ENCODE measurements at regions not wholly inside any gene's neighbourhood (a gene's known extent, or its start where the extent isn't known, plus 50 kb on each side); places are given as distances from the start of the nearest gene placed in this dataset.

- Histone ChIP-seq H2BK12ac (ENCODE audit: low read length in 2 of 2) (no peak overlapping the region), H2BK5ac (ENCODE audit: low read depth, low read length, poor library complexity, severe bottlenecking) (no peak overlapping the region), H3K27ac (ENCODE audit: low read length, poor library complexity, severe bottlenecking) (no peak overlapping the region), H3K9me3 (ENCODE audit: control insufficient read depth, low read length) (no peaks in the 10 kb centered on the region), H2AFZ (ENCODE audit: low read depth, low read length) (no peak overlapping the region), H4K91ac (ENCODE audit: low read length) (no peak overlapping the region), H3K36me3 (ENCODE audit: control insufficient read depth in 1 of 2, insufficient read depth in 2 of 2, low read depth in 1 of 2, low read length in 2 of 2) (no peaks in the 10 kb centered on the region), H2BK120ac (ENCODE audit: low read depth, low read length) (no peak overlapping the region), H3K4ac (ENCODE audit: low read depth in 1 of 2, low read length in 2 of 2) (no peak overlapping the region), H3K4me1 (ENCODE audit: control insufficient read depth, insufficient read depth, low read depth, low read length) (no peaks in the 10 kb centered on the region), H2AK5ac (ENCODE audit: low read length, severe bottlenecking) (no peak overlapping the region), H3K9ac (ENCODE audit: low read length) (no peak overlapping the region), H3K23ac (ENCODE audit: low read length in 2 of 2) (no peak overlapping the region), H2BK15ac (ENCODE audit: low read depth, poor library complexity, severe bottlenecking) (no peak overlapping the region), H4K8ac (ENCODE audit: low read length) (no peak overlapping the region), H3K14ac (ENCODE audit: low read length in 2 of 2) (no peak overlapping the region), H3K4me2 (ENCODE audit: low read length, poor library complexity, severe bottlenecking) (no peak overlapping the region), H3K79me1 (replicated peaks; ENCODE audit: low read length, poor library complexity, severe bottlenecking) (no peaks in the 10 kb centered on the region), H3K27me3 (ENCODE audit: control insufficient read depth in 1 of 2, insufficient read depth in 1 of 2, low read length in 2 of 2) (peaks cover 0 to 16% of the 10 kb centered on the region in 2 experiments), H3K4me3 (ENCODE audit: insufficient read depth in 1 of 2, low read depth in 1 of 2, low read length in 2 of 2) (no peak overlapping the region), H3K18ac (ENCODE audit: low read depth in 1 of 2, low read length in 2 of 2) (no peak overlapping the region)
- 68% methylated on average over 5 of the region's 6 CpGs for WGBS
- DNase-seq = no peak
These were observed 279.6 kb downstream of the MAF start for GRCh38 chr16:79320956-79321355.

- H2AFZ ChIP-seq (ENCODE audit: low read depth, low read length) = no peak overlapping the region
- H2BK120ac ChIP-seq (ENCODE audit: low read depth, low read length) = no peak overlapping the region
- H2BK15ac ChIP-seq (ENCODE audit: low read depth, poor library complexity, severe bottlenecking) = no peak overlapping the region
- no peaks in the 10 kb centered on the region for H3K36me3 ChIP-seq (ENCODE audit: control insufficient read depth in 1 of 2, insufficient read depth in 2 of 2, low read depth in 1 of 2, low read length in 2 of 2)
- no peak overlapping the region for H3K4me2 ChIP-seq (ENCODE audit: low read length, poor library complexity, severe bottlenecking)
- H2BK5ac ChIP-seq (ENCODE audit: low read depth, low read length, poor library complexity, severe bottlenecking) = no peak overlapping the region
- no peak overlapping the region for H3K23ac ChIP-seq (ENCODE audit: low read length in 2 of 2)
- H3K9me3 ChIP-seq (ENCODE audit: control insufficient read depth, low read length) = no peaks in the 10 kb centered on the region
- WGBS = 88% methylated on average over 4 of the region's 4 CpGs
- H2BK12ac ChIP-seq (ENCODE audit: low read length in 2 of 2) = no peak overlapping the region
- peaks cover 0 to 16% of the 10 kb centered on the region in 2 experiments for H3K27me3 ChIP-seq (ENCODE audit: control insufficient read depth in 1 of 2, insufficient read depth in 1 of 2, low read length in 2 of 2)
- no peak for DNase-seq
- no peak overlapping the region for H3K4me3 ChIP-seq (ENCODE audit: insufficient read depth in 1 of 2, low read depth in 1 of 2, low read length in 2 of 2)
- H2AK5ac ChIP-seq (ENCODE audit: low read length, severe bottlenecking) = no peak overlapping the region
- no peaks in the 10 kb centered on the region for H3K4me1 ChIP-seq (ENCODE audit: control insufficient read depth, insufficient read depth, low read depth, low read length)
- no peak overlapping the region for H4K91ac ChIP-seq (ENCODE audit: low read length)
- H3K14ac ChIP-seq (ENCODE audit: low read length in 2 of 2) = no peak overlapping the region
- no peaks in the 10 kb centered on the region for H3K79me1 ChIP-seq (replicated peaks; ENCODE audit: low read length, poor library complexity, severe bottlenecking)
- no peak overlapping the region for H3K18ac ChIP-seq (ENCODE audit: low read depth in 1 of 2, low read length in 2 of 2)
- H4K8ac ChIP-seq (ENCODE audit: low read length) = no peak overlapping the region
- H3K27ac ChIP-seq (ENCODE audit: low read length, poor library complexity, severe bottlenecking) = no peak overlapping the region
- no peak overlapping the region for H3K4ac ChIP-seq (ENCODE audit: low read depth in 1 of 2, low read length in 2 of 2)
- no peak overlapping the region for H3K9ac ChIP-seq (ENCODE audit: low read length)
These were observed 282.2 kb downstream of the MAF start for GRCh38 chr16:79318143-79318899.

DNA sequence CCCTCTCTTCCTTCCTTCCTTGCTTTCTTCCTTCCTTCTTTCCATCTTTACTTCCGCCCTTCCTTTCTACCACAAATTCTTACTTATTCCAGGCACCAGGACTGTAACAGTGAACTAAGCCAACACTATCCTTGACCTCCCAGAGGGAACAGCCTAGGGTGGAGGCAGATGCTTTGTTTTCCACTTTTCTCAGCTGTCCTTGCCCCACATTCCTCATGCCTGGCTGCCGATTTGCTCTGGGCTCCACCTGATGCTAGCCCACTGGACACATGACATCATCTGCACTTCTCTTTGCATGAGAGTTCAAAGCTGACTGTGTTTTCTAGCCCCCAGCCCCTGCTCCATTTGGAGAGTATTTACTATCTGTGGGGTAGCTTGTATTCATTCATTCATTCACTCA lies 283.0 kb downstream of the MAF start:
- H3K18ac ChIP-seq (ENCODE audit: low read depth in 1 of 2, low read length in 2 of 2) = no peak overlapping the region
- peaks cover 0 to 16% of the 10 kb centered on the region in 2 experiments for H3K27me3 ChIP-seq (ENCODE audit: control insufficient read depth in 1 of 2, insufficient read depth in 1 of 2, low read length in 2 of 2)
- H4K91ac ChIP-seq (ENCODE audit: low read length) = no peak overlapping the region
- H3K36me3 ChIP-seq (ENCODE audit: control insufficient read depth in 1 of 2, insufficient read depth in 2 of 2, low read depth in 1 of 2, low read length in 2 of 2) = no peaks in the 10 kb centered on the region
- no peak overlapping the region for H2BK120ac ChIP-seq (ENCODE audit: low read depth, low read length)
- 87% methylated on average over 2 of the region's 2 CpGs for WGBS
- H3K9ac ChIP-seq (ENCODE audit: low read length) = no peak overlapping the region
- H2BK5ac ChIP-seq (ENCODE audit: low read depth, low read length, poor library complexity, severe bottlenecking) = no peak overlapping the region
- no peaks in the 10 kb centered on the region for H3K9me3 ChIP-seq (ENCODE audit: control insufficient read depth, low read length)
- H2BK12ac ChIP-seq (ENCODE audit: low read length in 2 of 2) = no peak overlapping the region
- H3K27ac ChIP-seq (ENCODE audit: low read length, poor library complexity, severe bottlenecking) = no peak overlapping the region
- no peak overlapping the region for H3K4me2 ChIP-seq (ENCODE audit: low read length, poor library complexity, severe bottlenecking)
- H3K79me1 ChIP-seq (replicated peaks; ENCODE audit: low read length, poor library complexity, severe bottlenecking) = no peaks in the 10 kb centered on the region
- no peak overlapping the region for H2AK5ac ChIP-seq (ENCODE audit: low read length, severe bottlenecking)
- H3K4ac ChIP-seq (ENCODE audit: low read depth in 1 of 2, low read length in 2 of 2) = no peak overlapping the region
- H3K4me1 ChIP-seq (ENCODE audit: control insufficient read depth, insufficient read depth, low read depth, low read length) = no peaks in the 10 kb centered on the region
- no peak overlapping the region for H2AFZ ChIP-seq (ENCODE audit: low read depth, low read length)
- H3K23ac ChIP-seq (ENCODE audit: low read length in 2 of 2) = no peak overlapping the region
- no peak overlapping the region for H3K4me3 ChIP-seq (ENCODE audit: insufficient read depth in 1 of 2, low read depth in 1 of 2, low read length in 2 of 2)
- no peak overlapping the region for H2BK15ac ChIP-seq (ENCODE audit: low read depth, poor library complexity, severe bottlenecking)
- H4K8ac ChIP-seq (ENCODE audit: low read length) = no peak overlapping the region
- DNase-seq = no peak
- no peak overlapping the region for H3K14ac ChIP-seq (ENCODE audit: low read length in 2 of 2)

DNA sequence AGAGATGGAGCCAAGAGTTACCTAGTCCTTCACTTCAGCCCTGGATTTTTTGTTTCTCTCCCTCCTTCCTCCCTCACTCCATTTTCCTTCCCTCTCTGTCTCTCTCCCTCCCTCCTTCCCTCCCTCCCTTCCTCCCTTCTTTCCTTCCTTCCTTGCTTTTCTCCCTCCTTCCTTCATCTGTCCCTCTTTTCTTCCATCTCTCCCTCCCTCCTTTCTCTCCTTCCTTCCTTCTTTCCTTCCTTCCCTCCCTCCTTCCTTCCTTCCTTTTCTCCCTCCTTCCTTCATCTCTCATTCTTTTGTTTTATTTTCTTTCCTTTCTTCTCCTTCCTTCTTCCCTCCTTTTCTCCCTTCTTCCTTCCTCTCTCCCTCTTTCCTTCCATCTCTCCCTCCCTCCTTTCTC lies 283.5 kb downstream of the MAF start:
- Histone ChIP-seq H3K79me1 (replicated peaks; ENCODE audit: low read length, poor library complexity, severe bottlenecking) (no peaks in the 10 kb centered on the region), H3K18ac (ENCODE audit: low read depth in 1 of 2, low read length in 2 of 2) (no peak overlapping the region), H2AK5ac (ENCODE audit: low read length, severe bottlenecking) (no peak overlapping the region), H3K4me1 (ENCODE audit: control insufficient read depth, insufficient read depth, low read depth, low read length) (no peaks in the 10 kb centered on the region), H2BK5ac (ENCODE audit: low read depth, low read length, poor library complexity, severe bottlenecking) (no peak overlapping the region), H3K27ac (ENCODE audit: low read length, poor library complexity, severe bottlenecking) (no peak overlapping the region), H3K14ac (ENCODE audit: low read length in 2 of 2) (no peak overlapping the region), H2AFZ (ENCODE audit: low read depth, low read length) (no peak overlapping the region), H3K9me3 (ENCODE audit: control insufficient read depth, low read length) (no peaks in the 10 kb centered on the region), H3K36me3 (ENCODE audit: control insufficient read depth in 1 of 2, insufficient read depth in 2 of 2, low read depth in 1 of 2, low read length in 2 of 2) (no peaks in the 10 kb centered on the region), H2BK120ac (ENCODE audit: low read depth, low read length) (no peak overlapping the region), H4K91ac (ENCODE audit: low read length) (no peak overlapping the region), H3K4ac (ENCODE audit: low read depth in 1 of 2, low read length in 2 of 2) (no peak overlapping the region), H3K4me3 (ENCODE audit: insufficient read depth in 1 of 2, low read depth in 1 of 2, low read length in 2 of 2) (no peak overlapping the region), H2BK12ac (ENCODE audit: low read length in 2 of 2) (no peak overlapping the region), H3K9ac (ENCODE audit: low read length) (no peak overlapping the region), H2BK15ac (ENCODE audit: low read depth, poor library complexity, severe bottlenecking) (no peak overlapping the region), H3K23ac (ENCODE audit: low read length in 2 of 2) (no peak overlapping the region), H3K4me2 (ENCODE audit: low read length, poor library complexity, severe bottlenecking) (no peak overlapping the region), H3K27me3 (ENCODE audit: control insufficient read depth in 1 of 2, insufficient read depth in 1 of 2, low read length in 2 of 2) (peaks cover 0 to 16% of the 10 kb centered on the region in 2 experiments), H4K8ac (ENCODE audit: low read length) (no peak overlapping the region)
- no peak for DNase-seq
